ENCODE measurements at regions not wholly inside any gene's neighbourhood (a gene's known extent, or its start where the extent isn't known, plus 50 kb on each side); places are given as distances from the start of the nearest gene placed in this dataset.
"Not testable (repeated sequence)": the region's sequence is repeated elsewhere in the genome, so short reads cannot be mapped to it uniquely, and the experiment has no call there.

- no peak overlapping the region for H3K4me3 ChIP-seq (ENCODE audit: low read depth, low read length)
- TF ChIP-seq MYC (IDR thresholded peaks at IDR 0.05; ENCODE audit: low read depth, low read length) (no peak), MAX (IDR thresholded peaks at IDR 0.05; ENCODE audit: low read depth, low read length) (no peak), POLR2A (IDR thresholded peaks at IDR 0.05; ENCODE audit: extremely low read depth, insufficient read length) (no peak), CTCF (IDR thresholded peaks at IDR 0.05; ENCODE audit: low read depth, low read length) (no peak)
- DNase-seq (ENCODE audit: low read depth), result no peak
These were observed 268.9 kb upstream of the RBMS3 start for GRCh38 chr3:29011966-29012365.

- no peak for DNase-seq (ENCODE audit: low read depth)
- TF ChIP-seq POLR2A (IDR thresholded peaks at IDR 0.05; ENCODE audit: extremely low read depth, insufficient read length) (no peak), MAX (IDR thresholded peaks at IDR 0.05; ENCODE audit: low read depth, low read length) (no peak), CTCF (IDR thresholded peaks at IDR 0.05; ENCODE audit: low read depth, low read length) (no peak), MYC (IDR thresholded peaks at IDR 0.05; ENCODE audit: low read depth, low read length) (no peak)
These were observed 257.9 kb upstream of the RBMS3 start for GRCh38 chr3:29022976-29023375.

GRCh38 chr3:29026286-29026685 lies 254.6 kb upstream of the RBMS3 start:
- DNase-seq (ENCODE audit: low read depth), result no peak
- TF ChIP-seq CTCF (IDR thresholded peaks at IDR 0.05; ENCODE audit: low read depth, low read length), result no peak
- TF ChIP-seq MAX (IDR thresholded peaks at IDR 0.05; ENCODE audit: low read depth, low read length), result no peak
- no peak for TF ChIP-seq MYC (IDR thresholded peaks at IDR 0.05; ENCODE audit: low read depth, low read length)
- TF ChIP-seq POLR2A (IDR thresholded peaks at IDR 0.05; ENCODE audit: extremely low read depth, insufficient read length), result no peak
- H3K4me3 ChIP-seq (ENCODE audit: low read depth, low read length), result no peak overlapping the region

More at GRCh38 chr3:29022976-29023375, 257.9 kb upstream of the RBMS3 start:
- H3K4me3 ChIP-seq (ENCODE audit: low read depth, low read length), result no peak overlapping the region

GRCh38 chr3:29026959-29027358 lies 253.9 kb upstream of the RBMS3 start:
- H3K4me3 ChIP-seq (ENCODE audit: low read depth, low read length), result no peak overlapping the region
- no peak for TF ChIP-seq MAX (IDR thresholded peaks at IDR 0.05; ENCODE audit: low read depth, low read length)
- no peak for TF ChIP-seq MYC (IDR thresholded peaks at IDR 0.05; ENCODE audit: low read depth, low read length)
- no peak for TF ChIP-seq POLR2A (IDR thresholded peaks at IDR 0.05; ENCODE audit: extremely low read depth, insufficient read length)
- TF ChIP-seq CTCF (IDR thresholded peaks at IDR 0.05; ENCODE audit: low read depth, low read length), result no peak
- DNase-seq (ENCODE audit: low read depth), result no peak

- not testable (repeated sequence) for H3K4me3 ChIP-seq (ENCODE audit: low read depth, low read length); DNase-seq (ENCODE audit: low read depth)
These were observed 249.7 kb upstream of the RBMS3 start for GRCh38 chr3:29031175-29031574.

GRCh38 chr3:29033511-29033910 lies 247.4 kb upstream of the RBMS3 start:
- TF ChIP-seq CTCF (IDR thresholded peaks at IDR 0.05; ENCODE audit: low read depth, low read length), result no peak
- no peak for TF ChIP-seq MYC (IDR thresholded peaks at IDR 0.05; ENCODE audit: low read depth, low read length)
- no peak for TF ChIP-seq MAX (IDR thresholded peaks at IDR 0.05; ENCODE audit: low read depth, low read length)
- TF ChIP-seq POLR2A (IDR thresholded peaks at IDR 0.05; ENCODE audit: extremely low read depth, insufficient read length), result no peak
- DNase-seq (ENCODE audit: low read depth), result no peak
- no peak overlapping the region for H3K4me3 ChIP-seq (ENCODE audit: low read depth, low read length)
